MM.1S (cell line): ENCODE measurements at regions not wholly inside any gene's neighbourhood (a gene's known extent, or its start where the extent isn't known, plus 50 kb on each side); places are given as distances from the start of the nearest gene placed in this dataset.

Experiments
- DNase-seq: peaks from one replicate; pipeline ENCODE4 v3.0.0-alpha.2; 2015
- H2AFZ ChIP-seq: fragments of 300-600 bp; sonication (generic); 2 replicates; pipeline ENCODE4 v1.6.0; 2016; ENCODE audit warnings: antibody characterized with exemption, low read length
- H3F3A ChIP-seq: fragments of 300-600 bp; sonication (generic); 2 replicates; pipeline ENCODE4 v1.6.1; 2016; ENCODE audit warnings: mild to moderate bottlenecking, antibody characterized with exemption, low read length, moderate library complexity, mixed read lengths; ENCODE audit not compliant: insufficient read depth
- H3K27ac ChIP-seq: fragments of 300-600 bp; sonication (generic); 2 replicates; pipeline ENCODE4 v1.5.1; 2016; ENCODE audit warnings: mild to moderate bottlenecking, low read length
- H3K27me3 ChIP-seq: fragments of 300-600 bp; sonication (generic); replicated peaks from 2 replicates; pipeline ENCODE4 v1.6.0; 2016; ENCODE audit warnings: low read length; ENCODE audit not compliant: insufficient read depth
- H3K36me3 ChIP-seq: fragments of 300-600 bp; sonication (generic); replicated peaks from 2 replicates; pipeline ENCODE4 v1.6.1; 2016; ENCODE audit warnings: mild to moderate bottlenecking, low read length, mixed read lengths; ENCODE audit not compliant: insufficient read depth
- H3K4me1 ChIP-seq: fragments of 300-600 bp; sonication (generic); 2 replicates; pipeline ENCODE4 v1.6.1; 2016; ENCODE audit warnings: low read length, mixed read lengths
- H3K4me2 ChIP-seq: fragments of 300-600 bp; sonication (generic); 2 replicates; pipeline ENCODE4 v1.6.0; 2016; ENCODE audit warnings: low read depth, low read length
- H3K4me3 ChIP-seq: fragments of 300-600 bp; sonication (generic); 2 replicates; pipeline ENCODE4 v1.5.1; 2016; ENCODE audit warnings: low read length, mixed read lengths
- H3K79me2 ChIP-seq: fragments of 300-600 bp; sonication (generic); 2 replicates; pipeline ENCODE4 v1.6.1; 2016; ENCODE audit warnings: mixed run types, low read length, mixed read lengths
- H3K9ac ChIP-seq: fragments of 300-600 bp; sonication (generic); 2 replicates; pipeline ENCODE4 v1.6.1; 2016; ENCODE audit warnings: low read length, mixed read lengths
- H3K9me2 ChIP-seq: fragments of 300-600 bp; sonication (generic); replicated peaks from 2 replicates; pipeline ENCODE4 v1.6.1; 2016; ENCODE audit warnings: mild to moderate bottlenecking, low read length, mixed read lengths; ENCODE audit not compliant: insufficient read depth
- H3K9me3 ChIP-seq: fragments of 300-600 bp; sonication (generic); replicated peaks from 2 replicates; pipeline ENCODE4 v1.6.1; 2016; ENCODE audit warnings: mild to moderate bottlenecking, low read length, mixed read lengths; ENCODE audit not compliant: insufficient read depth
- H4K20me1 ChIP-seq: fragments of 300-600 bp; sonication (generic); 2 replicates; pipeline ENCODE4 v1.6.1; 2016; ENCODE audit warnings: mild to moderate bottlenecking, low read length, moderate library complexity, mixed read lengths; ENCODE audit not compliant: insufficient read depth
- CTCF ChIP-seq: fragments of 300-600 bp; sonication (generic); IDR thresholded peaks from 2 replicates; pipeline ENCODE4 v1.5.1; 2016; ENCODE audit warnings: antibody characterized with exemption, low read length, mixed read lengths
- EZH2 ChIP-seq: fragments of 300-600 bp; sonication (generic); optimal IDR thresholded peaks from 2 replicates; pipeline ENCODE3; 2017; ENCODE audit warnings: low read depth, mild to moderate bottlenecking, antibody characterized with exemption, low read length, mixed read lengths
- EZH2phosphoT487 ChIP-seq: fragments of 300-600 bp; sonication (generic); IDR thresholded peaks from 2 replicates; pipeline ENCODE4 v1.6.1; 2018; ENCODE audit warnings: antibody characterized with exemption, low read length

GRCh38 chr10:3425261-3425660, 252.7 kb upstream of the PITRM1 start:
- Histone ChIP-seq H3K36me3 (no peaks in the 10 kb centered on the region), H3K4me2 (no peak overlapping the region), H3K27me3 (no peaks in the 10 kb centered on the region), H3K27ac (no peak overlapping the region), H3K4me1 (no peaks in the 10 kb centered on the region), H3K9ac (no peak overlapping the region), H3K9me2 (no peaks in the 10 kb centered on the region), H3K4me3 (no peak overlapping the region), H3K9me3 (no peaks in the 10 kb centered on the region), H3F3A (no peaks in the 10 kb centered on the region), H4K20me1 (no peaks in the 10 kb centered on the region), H3K79me2 (no peaks in the 10 kb centered on the region), H2AFZ (no peak overlapping the region)
- DNase-seq: no peak
- TF ChIP-seq EZH2 (no peak), EZH2phosphoT487 (no peak), CTCF (no peak)

- no peak overlapping the region for H3K27ac ChIP-seq
- DNase-seq: no peak
- no peak overlapping the region for H3K9ac ChIP-seq
- no peaks in the 10 kb centered on the region for H3K9me3 ChIP-seq
- no peaks in the 10 kb centered on the region for H3K9me2 ChIP-seq
- no peaks in the 10 kb centered on the region for H3F3A ChIP-seq
- H2AFZ ChIP-seq: no peak overlapping the region
- H3K36me3 ChIP-seq: no peaks in the 10 kb centered on the region
- no peaks in the 10 kb centered on the region for H3K27me3 ChIP-seq
- H3K79me2 ChIP-seq: no peaks in the 10 kb centered on the region
- H4K20me1 ChIP-seq: no peaks in the 10 kb centered on the region
- TF ChIP-seq EZH2phosphoT487 (no peak), EZH2 (no peak), CTCF (no peak)
- no peak overlapping the region for H3K4me2 ChIP-seq
- no peak overlapping the region for H3K4me3 ChIP-seq
- H3K4me1 ChIP-seq: no peaks in the 10 kb centered on the region
Measured at GRCh38 chr10:3424111-3424851, 251.7 kb upstream of the PITRM1 start.

- Histone ChIP-seq H3K4me2 (no peak overlapping the region), H2AFZ (no peak overlapping the region), H4K20me1 (no peaks in the 10 kb centered on the region), H3K36me3 (no peaks in the 10 kb centered on the region), H3K27ac (no peak overlapping the region), H3F3A (no peaks in the 10 kb centered on the region), H3K79me2 (no peaks in the 10 kb centered on the region), H3K4me1 (no peaks in the 10 kb centered on the region), H3K27me3 (no peaks in the 10 kb centered on the region), H3K4me3 (no peak overlapping the region), H3K9me2 (no peaks in the 10 kb centered on the region), H3K9me3 (no peaks in the 10 kb centered on the region), H3K9ac (no peak overlapping the region)
- TF ChIP-seq EZH2phosphoT487 (no peak), CTCF (no peak), EZH2 (no peak)
- no peak for DNase-seq
Measured at GRCh38 chr10:3423384-3423783, 250.8 kb upstream of the PITRM1 start.
